Suppressor macrophage (primary cell): ENCODE measurements at regions not wholly inside any gene's neighbourhood (a gene's known extent, or its start where the extent isn't known, plus 50 kb on each side); places are given as distances from the start of the nearest gene placed in this dataset.
"Not testable (repeated sequence)": the region's sequence is repeated elsewhere in the genome, so short reads cannot be mapped to it uniquely, and the experiment has no call there.

ENCODE experiments used
- DNase-seq, 4 experiments: peaks; one replicate each; pipeline ENCODE4 v3.0.0-alpha.2; 2020 to 2022

DNA sequence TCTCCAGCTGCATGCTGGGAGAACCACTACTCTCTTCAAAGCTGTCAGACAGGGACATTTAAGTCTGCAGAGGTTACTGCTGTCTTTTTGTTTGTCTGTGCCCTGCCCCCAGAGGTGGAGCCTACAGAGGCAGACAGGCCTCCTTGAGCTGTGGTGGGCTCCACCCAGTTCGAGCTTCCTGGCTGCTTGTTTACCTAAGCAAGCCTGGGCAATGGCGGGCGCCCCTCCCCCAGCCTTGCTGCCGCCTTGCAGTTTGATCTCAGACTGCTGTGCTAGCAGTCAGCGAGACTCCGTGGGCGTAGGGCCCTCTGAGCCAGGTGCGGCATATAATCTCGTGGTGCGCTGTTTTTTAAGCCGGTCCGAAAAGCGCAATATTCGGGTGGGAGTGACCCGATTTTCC is 215.0 kb downstream of the STIM2 start:
- not testable (repeated sequence) for DNase-seq

DNA sequence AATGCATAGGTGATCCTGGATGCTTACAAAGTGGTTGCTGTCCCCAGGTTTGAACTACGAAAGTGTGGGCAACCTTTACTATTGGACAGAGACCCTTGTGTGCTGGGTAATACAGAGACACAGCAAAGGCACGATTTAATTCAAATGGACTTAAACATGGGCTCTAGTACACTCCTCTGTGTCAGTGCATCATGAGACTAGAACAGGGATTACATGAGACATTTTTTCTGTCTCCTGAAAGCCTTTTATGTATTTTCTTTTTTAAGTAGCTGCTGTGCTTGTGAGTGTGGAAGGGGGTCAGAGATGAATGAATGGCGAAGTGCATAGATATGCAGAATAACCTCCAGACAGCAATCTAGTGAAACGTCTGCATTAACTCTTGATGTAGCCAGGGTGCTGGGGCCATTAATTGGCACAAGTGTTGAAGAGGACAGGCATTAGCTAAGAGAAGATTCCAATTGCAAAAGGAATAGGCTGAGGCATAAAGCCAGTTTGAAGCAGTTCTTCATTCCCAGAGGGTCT is 218.4 kb downstream of the STIM2 start:
- no peak for DNase-seq

GRCh38 chr4:27081675-27082586 is 221.3 kb downstream of the STIM2 start:
- peak; percentile 19 to 58 (median 38) for DNase-seq

DNA sequence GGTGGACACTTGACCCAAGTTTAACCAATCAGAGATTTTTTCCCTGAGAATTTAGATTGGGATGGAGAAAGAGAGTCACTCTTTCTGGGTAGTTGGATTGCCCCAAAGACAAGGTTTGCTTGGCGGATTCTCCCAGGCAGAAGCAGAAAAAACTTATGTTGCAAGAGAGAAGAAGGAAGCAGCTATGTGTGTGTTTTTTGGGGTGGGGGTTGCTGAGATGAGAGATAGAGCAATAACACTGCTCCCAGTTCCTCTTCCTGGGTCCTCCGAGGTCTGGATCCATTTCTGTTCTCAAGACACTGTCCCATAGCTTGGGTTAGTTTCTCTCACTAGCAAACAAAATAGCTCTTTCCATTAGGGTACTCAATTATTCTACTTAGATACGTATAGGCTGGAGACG is 222.1 kb downstream of the STIM2 start:
- DNase-seq: peak in 3 of 4 experiments; percentile 19 to 54 (median 38)

GRCh38 chr4:27084685-27085361 is 224.2 kb downstream of the STIM2 start:
- peak in 3 of 4 experiments; percentile 12 to 41 (median 25) for DNase-seq

DNA sequence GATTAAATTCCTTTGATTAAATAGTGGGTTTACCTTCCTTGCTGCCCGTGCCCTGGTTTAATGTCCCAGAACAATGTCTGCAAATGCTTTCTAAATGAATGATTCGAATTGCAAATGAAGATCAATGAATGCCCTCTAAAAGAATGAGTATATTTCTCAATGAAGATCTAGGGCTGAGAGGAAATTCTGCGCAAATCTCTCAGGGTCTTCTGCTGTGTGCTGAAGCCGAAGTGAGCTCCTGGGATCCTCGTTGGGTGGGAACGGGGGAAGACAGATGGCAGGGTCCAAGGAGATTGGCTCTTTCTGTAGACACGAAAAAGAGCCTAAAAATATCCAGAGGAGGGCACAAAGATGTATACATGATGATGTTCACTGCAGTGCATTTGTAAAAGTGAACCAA is 224.8 kb downstream of the STIM2 start:
- no peak for DNase-seq

GRCh38 chr4:27087306-27088045 is 226.8 kb downstream of the STIM2 start:
- no peak for DNase-seq

GRCh38 chr4:27088491-27088890 is 227.8 kb downstream of the STIM2 start:
- peak; percentile 46 to 69 (median 60) for DNase-seq

GRCh38 chr4:27089186-27089585 is 228.5 kb downstream of the STIM2 start:
- DNase-seq: no peak

GRCh38 chr4:27090406-27090805 is 229.8 kb downstream of the STIM2 start:
- no peak for DNase-seq

- no peak for DNase-seq
Observed at GRCh38 chr4:27094224-27094623, 233.6 kb downstream of the STIM2 start.

- no peak for DNase-seq
Observed at GRCh38 chr4:27094783-27095182, 234.1 kb downstream of the STIM2 start.

GRCh38 chr4:27096142-27096824 is 235.6 kb downstream of the STIM2 start:
- no peak for DNase-seq

DNA sequence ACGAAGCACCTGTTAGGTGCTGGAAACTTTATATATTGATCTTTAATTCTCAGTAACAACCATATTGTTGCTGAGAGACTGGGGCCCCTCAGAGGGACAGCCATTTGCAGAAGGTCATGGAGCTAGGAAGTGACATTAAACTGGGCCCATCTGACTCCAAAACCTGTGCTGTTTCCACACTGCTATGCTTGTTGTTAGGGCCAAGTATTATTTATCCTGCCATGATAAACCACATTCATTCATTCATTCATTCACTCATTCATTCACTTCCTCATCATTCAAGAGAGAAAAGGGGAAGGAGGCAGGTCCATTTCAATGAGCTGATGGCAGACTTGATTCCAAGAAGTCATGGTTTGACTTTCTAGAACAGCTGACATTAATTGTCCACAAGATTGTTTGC is 237.4 kb downstream of the STIM2 start:
- no peak for DNase-seq

DNA sequence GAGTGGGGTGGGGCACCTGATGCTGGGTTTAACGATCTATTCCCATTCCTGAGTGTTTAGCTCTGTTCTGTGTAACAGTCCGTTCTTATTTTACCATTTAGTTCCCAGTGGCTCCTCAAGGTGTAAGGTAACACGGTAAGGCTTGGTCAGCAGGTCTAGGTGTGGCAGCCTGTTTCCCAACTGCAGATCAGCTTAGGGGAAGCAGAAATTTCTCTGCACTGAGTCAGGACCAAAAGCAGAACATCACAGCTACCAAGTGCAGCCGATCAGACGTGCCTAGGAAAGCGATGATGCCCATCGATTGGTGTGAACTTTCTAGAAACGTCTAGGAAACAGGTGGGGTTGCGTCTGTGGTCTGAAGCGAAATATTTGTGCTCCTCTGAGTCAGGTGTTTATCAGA is 240.1 kb downstream of the STIM2 start:
- no peak for DNase-seq

- DNase-seq: no peak
Observed at GRCh38 chr4:27101126-27101525, 240.5 kb downstream of the STIM2 start.

DNA sequence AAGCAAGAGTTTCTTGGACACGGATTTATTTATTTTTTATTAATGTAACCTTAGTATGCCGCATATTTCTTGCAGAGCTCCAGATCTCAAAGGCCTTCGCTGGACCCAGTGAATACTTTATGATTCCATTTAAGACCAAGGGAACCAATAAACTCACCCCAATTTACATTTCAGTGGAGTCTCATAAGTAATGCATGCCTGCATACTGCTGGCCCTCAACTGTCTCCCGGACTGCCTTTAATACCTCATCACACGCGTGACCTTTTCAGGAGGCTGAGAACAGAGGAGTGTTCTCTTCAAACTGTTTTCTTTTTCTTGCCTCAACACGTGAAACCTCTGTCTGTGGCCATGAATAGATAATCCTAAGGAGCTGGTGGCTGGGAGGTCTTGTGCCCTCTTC is 240.9 kb downstream of the STIM2 start:
- no peak for DNase-seq

- no peak for DNase-seq
Observed at GRCh38 chr4:27111627-27112026, 251.0 kb downstream of the STIM2 start.

DNA sequence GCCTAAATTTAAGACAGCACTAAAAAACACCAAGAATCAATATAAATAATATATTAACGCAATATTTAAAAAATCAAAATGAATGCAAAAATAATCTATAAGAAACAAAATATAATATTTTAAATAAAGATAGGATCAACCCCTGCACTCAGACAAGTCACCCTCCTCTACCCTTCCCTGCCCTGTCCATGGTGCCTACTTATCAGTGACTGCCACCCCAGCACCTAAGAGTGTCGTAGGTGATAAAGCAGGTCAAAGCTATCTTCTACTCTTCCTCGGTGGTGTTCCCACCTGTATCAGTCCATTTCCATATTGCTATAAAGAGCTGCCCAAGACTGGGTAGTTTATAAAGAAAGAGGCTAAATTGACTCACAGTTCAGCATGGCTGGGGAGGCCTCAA is 251.9 kb downstream of the STIM2 start:
- DNase-seq: no peak

DNA sequence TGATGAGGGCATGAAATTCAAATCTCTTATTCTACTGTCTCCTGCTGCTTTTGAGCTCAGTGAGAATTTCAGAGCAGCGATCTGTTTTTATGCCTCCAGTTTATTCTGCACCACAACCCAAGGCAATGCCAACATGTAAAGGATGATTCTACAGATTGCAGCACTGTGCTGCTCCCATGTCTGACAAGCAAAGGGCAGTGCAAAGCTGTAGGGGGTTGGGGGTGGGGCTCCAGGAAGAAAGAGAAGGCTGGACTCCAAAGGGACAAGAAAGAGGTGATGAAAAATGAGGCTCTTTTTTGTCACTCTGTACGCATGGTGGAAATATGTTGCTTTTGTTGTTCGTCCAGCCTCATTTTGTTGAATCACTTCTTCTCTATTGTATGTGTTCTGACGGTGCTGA is 254.6 kb downstream of the STIM2 start:
- no peak for DNase-seq

- DNase-seq: no peak
Observed at GRCh38 chr4:27117453-27117852, 256.8 kb downstream of the STIM2 start.

- no peak for DNase-seq
Observed at GRCh38 chr4:27119239-27119638, 258.6 kb downstream of the STIM2 start.
